ENCODE measurements at regions not wholly inside any gene's neighbourhood (a gene's known extent, or its start where the extent isn't known, plus 50 kb on each side); places are given as distances from the start of the nearest gene placed in this dataset.

DNA sequence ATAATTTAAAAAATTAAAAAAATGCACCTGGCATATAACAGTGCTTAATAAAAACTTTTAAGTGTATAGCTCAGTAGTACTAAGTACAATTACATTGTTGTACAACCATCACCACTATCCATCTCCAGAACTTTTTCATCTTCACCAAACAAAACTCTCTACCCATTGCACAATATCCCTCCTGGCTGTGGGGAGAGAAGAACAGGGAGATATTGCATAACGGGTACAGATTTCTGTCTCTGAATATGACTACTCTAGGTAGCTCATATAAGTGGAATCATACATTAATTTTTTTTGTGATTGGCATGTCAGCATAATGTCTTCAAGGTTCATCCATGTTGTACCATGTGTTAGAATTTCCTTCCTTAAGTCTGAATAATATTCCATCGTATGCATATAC, 91.0 kb upstream of the PLAAT1 start:
- TF ChIP-seq FOXP2 (optimal IDR thresholded peaks at IDR 0.05; ENCODE audit: borderline replicate concordance, extremely low read depth, extremely low read length, insufficient read depth) (no peak), POLR2AphosphoS5 (IDR thresholded peaks at IDR 0.05; ENCODE audit: low read depth, low read length) (no peak), SIN3A (IDR thresholded peaks at IDR 0.05; ENCODE audit: borderline replicate concordance, insufficient read depth, low read length) (no peak), TAF1 (IDR thresholded peaks at IDR 0.05; ENCODE audit: borderline replicate concordance, insufficient read depth, low read length) (no peak)
- TF ChIP-seq, protein P1, sequence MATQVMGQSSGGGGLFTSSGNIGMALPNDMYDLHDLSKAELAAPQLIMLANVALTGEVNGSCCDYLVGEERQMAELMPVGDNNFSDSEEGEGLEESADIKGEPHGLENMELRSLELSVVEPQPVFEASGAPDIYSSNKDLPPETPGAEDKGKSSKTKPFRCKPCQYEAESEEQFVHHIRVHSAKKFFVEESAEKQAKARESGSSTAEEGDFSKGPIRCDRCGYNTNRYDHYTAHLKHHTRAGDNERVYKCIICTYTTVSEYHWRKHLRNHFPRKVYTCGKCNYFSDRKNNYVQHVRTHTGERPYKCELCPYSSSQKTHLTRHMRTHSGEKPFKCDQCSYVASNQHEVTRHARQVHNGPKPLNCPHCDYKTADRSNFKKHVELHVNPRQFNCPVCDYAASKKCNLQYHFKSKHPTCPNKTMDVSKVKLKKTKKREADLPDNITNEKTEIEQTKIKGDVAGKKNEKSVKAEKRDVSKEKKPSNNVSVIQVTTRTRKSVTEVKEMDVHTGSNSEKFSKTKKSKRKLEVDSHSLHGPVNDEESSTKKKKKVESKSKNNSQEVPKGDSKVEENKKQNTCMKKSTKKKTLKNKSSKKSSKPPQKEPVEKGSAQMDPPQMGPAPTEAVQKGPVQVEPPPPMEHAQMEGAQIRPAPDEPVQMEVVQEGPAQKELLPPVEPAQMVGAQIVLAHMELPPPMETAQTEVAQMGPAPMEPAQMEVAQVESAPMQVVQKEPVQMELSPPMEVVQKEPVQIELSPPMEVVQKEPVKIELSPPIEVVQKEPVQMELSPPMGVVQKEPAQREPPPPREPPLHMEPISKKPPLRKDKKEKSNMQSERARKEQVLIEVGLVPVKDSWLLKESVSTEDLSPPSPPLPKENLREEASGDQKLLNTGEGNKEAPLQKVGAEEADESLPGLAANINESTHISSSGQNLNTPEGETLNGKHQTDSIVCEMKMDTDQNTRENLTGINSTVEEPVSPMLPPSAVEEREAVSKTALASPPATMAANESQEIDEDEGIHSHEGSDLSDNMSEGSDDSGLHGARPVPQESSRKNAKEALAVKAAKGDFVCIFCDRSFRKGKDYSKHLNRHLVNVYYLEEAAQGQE (IDR thresholded peaks at IDR 0.05; ENCODE audit: insufficient read depth in 1 of 2, low read depth in 2 of 2, low read length in 2 of 2): no peak

DNA sequence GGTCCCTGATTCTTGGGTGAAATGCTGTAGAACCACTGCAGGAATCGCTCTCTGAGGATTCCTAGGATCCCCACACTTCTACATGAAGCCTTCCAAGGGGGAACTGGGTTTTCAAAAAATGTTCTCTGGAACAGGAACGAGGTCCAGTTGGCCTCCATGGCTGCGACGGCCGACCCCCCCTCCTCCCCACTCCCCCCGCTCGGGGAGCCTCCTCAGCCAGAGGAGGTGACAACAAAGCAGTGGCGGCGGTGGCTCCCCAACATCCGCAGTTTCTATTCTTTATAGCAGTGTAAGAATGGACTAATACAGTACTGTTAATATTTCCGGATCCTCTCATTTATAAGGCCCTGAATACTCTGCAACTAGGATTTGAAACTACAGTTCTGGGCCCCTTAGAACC, 84.0 kb upstream of the PLAAT1 start:
- TF ChIP-seq POLR2AphosphoS5 (IDR thresholded peaks at IDR 0.05; ENCODE audit: low read depth, low read length) (no peak), FOXP2 (optimal IDR thresholded peaks at IDR 0.05; ENCODE audit: borderline replicate concordance, extremely low read depth, extremely low read length, insufficient read depth) (no peak), TAF1 (IDR thresholded peaks at IDR 0.05; ENCODE audit: borderline replicate concordance, insufficient read depth, low read length) (no peak), SIN3A (IDR thresholded peaks at IDR 0.05; ENCODE audit: borderline replicate concordance, insufficient read depth, low read length) (no peak)
- TF ChIP-seq, protein P1 (IDR thresholded peaks at IDR 0.05; ENCODE audit: insufficient read depth in 1 of 2, low read depth in 2 of 2, low read length in 2 of 2): no peak

DNA sequence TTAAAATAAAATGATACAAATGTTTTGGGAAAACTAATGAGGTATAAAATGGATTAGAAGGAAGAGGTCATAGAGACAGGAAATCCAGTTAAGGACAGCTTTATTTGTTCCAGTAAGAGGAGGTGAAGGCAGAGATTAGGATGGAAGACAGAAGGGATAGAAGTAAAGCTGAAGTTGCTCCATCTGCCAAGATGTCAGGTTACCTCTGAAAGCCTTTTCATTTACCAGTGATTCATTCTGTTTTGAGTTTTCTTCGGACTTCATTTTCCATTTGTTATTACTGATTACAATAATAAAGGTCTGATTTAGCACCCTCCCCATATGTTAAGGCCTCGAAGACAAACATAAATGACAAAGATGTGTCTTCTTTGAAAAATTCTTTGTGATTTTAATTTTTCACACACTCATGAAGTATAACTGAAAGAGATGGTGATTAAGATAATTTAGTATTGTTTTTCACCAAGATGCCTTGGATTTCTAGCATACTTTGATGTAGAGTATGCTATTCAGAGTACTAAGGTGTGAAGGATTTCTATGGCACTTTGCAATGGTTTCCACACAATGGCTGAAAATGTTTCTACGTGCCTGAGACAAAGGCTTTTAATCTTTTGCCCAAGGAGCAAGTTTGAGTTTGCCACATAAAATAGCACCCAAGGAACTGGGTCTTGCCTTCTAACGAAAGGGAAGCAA, 75.4 kb upstream of the PLAAT1 start:
- TF ChIP-seq FOXP2 (optimal IDR thresholded peaks at IDR 0.05; ENCODE audit: borderline replicate concordance, extremely low read depth, extremely low read length, insufficient read depth): no peak
- no peak for TF ChIP-seq TAF1 (IDR thresholded peaks at IDR 0.05; ENCODE audit: borderline replicate concordance, insufficient read depth, low read length)
- TF ChIP-seq SIN3A (IDR thresholded peaks at IDR 0.05; ENCODE audit: borderline replicate concordance, insufficient read depth, low read length): no peak
- TF ChIP-seq, protein P1 (IDR thresholded peaks at IDR 0.05; ENCODE audit: insufficient read depth in 1 of 2, low read depth in 2 of 2, low read length in 2 of 2): no peak
- no peak for TF ChIP-seq POLR2AphosphoS5 (IDR thresholded peaks at IDR 0.05; ENCODE audit: low read depth, low read length)

DNA sequence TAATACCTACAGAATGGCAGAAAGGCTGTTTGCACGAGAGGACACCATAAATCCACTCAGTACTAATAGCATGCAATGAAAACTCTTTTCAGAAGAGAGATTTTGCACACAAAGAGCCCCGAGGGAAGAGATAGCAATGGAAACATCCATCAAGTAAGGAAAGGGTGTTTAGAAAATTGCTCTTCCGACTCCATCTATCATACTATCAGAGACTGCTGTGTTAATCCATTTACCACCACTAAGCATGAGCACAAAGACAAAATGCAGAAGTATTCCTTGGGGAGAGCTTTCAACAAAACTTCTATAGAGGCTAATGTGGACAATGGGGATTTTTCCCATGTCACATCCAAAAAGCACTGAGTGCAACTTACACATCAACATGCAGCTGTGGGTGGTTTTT, 72.1 kb upstream of the PLAAT1 start:
- TF ChIP-seq SIN3A (IDR thresholded peaks at IDR 0.05; ENCODE audit: borderline replicate concordance, insufficient read depth, low read length): no peak
- TF ChIP-seq FOXP2 (optimal IDR thresholded peaks at IDR 0.05; ENCODE audit: borderline replicate concordance, extremely low read depth, extremely low read length, insufficient read depth): no peak
- TF ChIP-seq, protein P1 (IDR thresholded peaks at IDR 0.05; ENCODE audit: insufficient read depth in 1 of 2, low read depth in 2 of 2, low read length in 2 of 2): no peak
- no peak for TF ChIP-seq TAF1 (IDR thresholded peaks at IDR 0.05; ENCODE audit: borderline replicate concordance, insufficient read depth, low read length)
- no peak for TF ChIP-seq POLR2AphosphoS5 (IDR thresholded peaks at IDR 0.05; ENCODE audit: low read depth, low read length)
